GM12878 (cell line): ENCODE measurements at regions not wholly inside any gene's neighbourhood (a gene's known extent, or its start where the extent isn't known, plus 50 kb on each side); places are given as distances from the start of the nearest gene placed in this dataset.

ENCODE experiments used
- ATAC-seq: fragments of 200-7000 bp; cut with Tn5 transposase; 3 replicates; pipeline ENCODE4 v1.9.1; 2020; ENCODE audit warnings: mild to moderate bottlenecking, moderate library complexity
- BruUV-seq: library from RNA; stranded (reverse); fragments of 400-500 nt; replicated peaks from 2 replicates; lab custom pipeline; 2021; lab: Mats Ljungman, UMichigan
- CTCF ChIA-PET: fragments of 300-600 bp; sonication (Branson Sonifier 250); formaldehyde crosslinking; extraction: SDS; loops from one replicate; lab custom pipeline; 2021; ENCODE audit warnings: inconsistent platforms; lab: Yijun Ruan, JAX
- POLR2A ChIA-PET: fragments of 350-600 bp; formaldehyde crosslinking; extraction: SDS; loops from one replicate; lab custom pipeline; 2021; ENCODE audit warnings: inconsistent platforms; lab: Charles Lee
- RAD21 ChIA-PET: fragments of 300-600 bp; sonication (Branson Sonifier 250); formaldehyde crosslinking; loops from one replicate; lab custom pipeline; 2023; ENCODE audit warnings: antibody characterized with exemption; ENCODE audit not compliant: unreplicated experiment; lab: Charles Lee
- SMC1A ChIA-PET: fragments of 300-600 bp; sonication (Branson Sonifier 250); formaldehyde crosslinking; loops from one replicate; lab custom pipeline; 2023; ENCODE audit not compliant: unreplicated experiment, uncharacterized antibody; lab: Charles Lee
- DNase-seq: peaks from one replicate; pipeline ENCODE4 v3.0.0-alpha.2; 2011; ENCODE audit warnings: low read depth, low spot score
- FAIRE-seq: peaks from 3 replicates; lab custom pipeline; 2011; peaks lifted over from hg19 to GRCh38; lab: Jason Lieb, UNC
- H2AFZ ChIP-seq: 2 replicates; pipeline ENCODE4 v1.6.0; 2011; ENCODE audit warnings: low read depth, low read length, control low read depth; ENCODE audit not compliant: control insufficient read depth
- H3K27ac ChIP-seq: 2 replicates; pipeline ENCODE4 v1.5.1; 2011; ENCODE audit warnings: control low read depth; ENCODE audit not compliant: control insufficient read depth, insufficient read depth
- H3K27me3 ChIP-seq, 2 experiments: replicated peaks in 1 of 2; 2 replicates each; pipeline versions ENCODE4 v1.6.0 to v1.6.1; 2011; ENCODE audit warnings: low read length in 1 of 2; ENCODE audit not compliant: control insufficient read depth in 2 of 2, insufficient read depth in 2 of 2
- H3K36me3 ChIP-seq, 2 experiments: 2 replicates each; pipeline ENCODE4 v1.5.1; 2011; ENCODE audit warnings: low read length in 1 of 2; ENCODE audit not compliant: control insufficient read depth in 2 of 2, insufficient read depth in 2 of 2
- H3K4me1 ChIP-seq: 2 replicates; pipeline ENCODE4 v1.6.1; 2011; ENCODE audit warnings: mild to moderate bottlenecking, low read length, moderate library complexity, mixed read lengths; ENCODE audit not compliant: control insufficient read depth, insufficient read depth
- H3K4me2 ChIP-seq: 2 replicates; pipeline ENCODE4 v1.6.0; 2011; ENCODE audit warnings: control low read depth; ENCODE audit not compliant: control insufficient read depth, insufficient read depth
- H3K4me3 ChIP-seq: fragments of 200-600 bp; sonication (generic); 2 replicates; pipeline ENCODE4 v1.5.1; 2016
- H3K79me2 ChIP-seq: 2 replicates; pipeline ENCODE4 v1.6.0; 2011; ENCODE audit warnings: low read length; ENCODE audit not compliant: control insufficient read depth, insufficient read depth
- H3K9ac ChIP-seq: 2 replicates; pipeline ENCODE4 v1.8.0; 2011; ENCODE audit warnings: low read length, control low read depth, mixed read lengths; ENCODE audit not compliant: control insufficient read depth, insufficient read depth
- H3K9me3 ChIP-seq: replicated peaks from 3 replicates; pipeline ENCODE4 v1.5.1; 2011; ENCODE audit warnings: mild to moderate bottlenecking, low read length; ENCODE audit not compliant: control insufficient read depth, insufficient read depth
- H4K20me1 ChIP-seq: 2 replicates; pipeline ENCODE4 v1.6.0; 2011; ENCODE audit not compliant: control insufficient read depth, insufficient read depth
- ATF7 ChIP-seq: fragments of 450-650 bp; IDR thresholded peaks from 2 replicates; pipeline ENCODE4 v1.6.1; 2016; ENCODE audit warnings: low read depth, mild to moderate bottlenecking
- CEBPB ChIP-seq, 2 experiments: fragments of 150-350 bp in 1 of 2; IDR thresholded peaks; 2 replicates each; pipeline ENCODE4 v1.6.1; 2012 to 2014; ENCODE audit warnings: low read depth in 2 of 2, low read length in 2 of 2, borderline replicate concordance in 1 of 2, inconsistent platforms in 1 of 2
- CHD4 ChIP-seq: fragments of 200-600 bp; sonication (generic); IDR thresholded peaks from 2 replicates; pipeline ENCODE4 v1.6.1; 2016; ENCODE audit warnings: mild to moderate bottlenecking
- EP300 ChIP-seq, 2 experiments: fragments of 150-350 bp in 1 of 2; IDR thresholded peaks; 2 replicates each; pipeline ENCODE4 v1.6.1; 2011 to 2012; ENCODE audit warnings: low read depth in 2 of 2, low read length in 2 of 2, borderline replicate concordance in 1 of 2, improper control_type of control experiment in 1 of 2, inconsistent platforms in 1 of 2; ENCODE audit not compliant: control insufficient read depth in 1 of 2
- EZH2 ChIP-seq: IDR thresholded peaks from 2 replicates; pipeline ENCODE4 v1.6.1; 2012; ENCODE audit warnings: low read depth, mild to moderate bottlenecking, control low read depth, inconsistent platforms, low read length, borderline replicate concordance; ENCODE audit not compliant: control insufficient read depth
- MTA2 ChIP-seq: fragments of 450-650 bp; IDR thresholded peaks from 2 replicates; pipeline ENCODE4 v1.6.1; 2016; ENCODE audit warnings: low read depth, mild to moderate bottlenecking, moderate library complexity
- NR2F1 ChIP-seq: fragments of 450-650 bp; conservative IDR thresholded peaks from 2 replicates; pipeline ENCODE4 v1.6.1; 2017; ENCODE audit warnings: mild to moderate bottlenecking
- POLR2AphosphoS5 ChIP-seq: IDR thresholded peaks from 2 replicates; pipeline ENCODE4 v1.6.1; 2011; ENCODE audit warnings: mild to moderate bottlenecking, low read length, inconsistent platforms
- RAD51 ChIP-seq: fragments of 450-650 bp; IDR thresholded peaks from 2 replicates; pipeline ENCODE4 v1.6.1; 2016; ENCODE audit warnings: moderate library complexity, mild to moderate bottlenecking, inconsistent platforms
- SP1 ChIP-seq: IDR thresholded peaks from one replicate; pipeline ENCODE4 v1.6.1; 2011; ENCODE audit warnings: low read depth, low read length
- TAF1 ChIP-seq: IDR thresholded peaks from 2 replicates; pipeline ENCODE4 v1.6.1; 2011; ENCODE audit warnings: mild to moderate bottlenecking, low read depth, low read length, borderline replicate concordance
- TBL1XR1 ChIP-seq: IDR thresholded peaks from 2 replicates; pipeline ENCODE4 v1.6.1; 2012; ENCODE audit warnings: low read depth, low read length, improper control_type of control experiment
- TCF12 ChIP-seq: IDR thresholded peaks from 2 replicates; pipeline ENCODE4 v1.6.1; 2011; ENCODE audit warnings: low read depth, mild to moderate bottlenecking, low read length
- ZNF384 ChIP-seq: IDR thresholded peaks from 2 replicates; pipeline ENCODE4 v1.6.1; 2012; ENCODE audit warnings: low read depth, mild to moderate bottlenecking, low read length, improper control_type of control experiment, borderline replicate concordance
- WGBS: methylation state at CpG from one replicate; pipeline ENCODE4 v1.1.6; 2016; ENCODE audit warnings: low lambda C conversion rate; ENCODE audit not compliant: insufficient replicate concordance, insufficient coverage; ENCODE audit errors: missing lambda C conversion rate; 5-methylcytosine and 5-hydroxymethylcytosine counted together
- in situ Hi-C: fragments of 300-500 bp; cut with MboI; formaldehyde crosslinking; loops from 9 replicates; pipeline ENCODE4 v1.14.3; 2018; ENCODE audit warnings: mixed read lengths
- intact Hi-C: fragments of 100-400 bp; cut with micrococcal nuclease; formaldehyde crosslinking; loops from one replicate; pipeline ENCODE4 v1.14.2; 2022; ENCODE audit not compliant: unreplicated experiment
- TF ChIP-seq, protein P1 (sequence below): fragments of 450-650 bp; IDR thresholded peaks from 2 replicates; pipeline ENCODE4 v1.6.1; 2014; ENCODE audit warnings: mild to moderate bottlenecking

DNA sequence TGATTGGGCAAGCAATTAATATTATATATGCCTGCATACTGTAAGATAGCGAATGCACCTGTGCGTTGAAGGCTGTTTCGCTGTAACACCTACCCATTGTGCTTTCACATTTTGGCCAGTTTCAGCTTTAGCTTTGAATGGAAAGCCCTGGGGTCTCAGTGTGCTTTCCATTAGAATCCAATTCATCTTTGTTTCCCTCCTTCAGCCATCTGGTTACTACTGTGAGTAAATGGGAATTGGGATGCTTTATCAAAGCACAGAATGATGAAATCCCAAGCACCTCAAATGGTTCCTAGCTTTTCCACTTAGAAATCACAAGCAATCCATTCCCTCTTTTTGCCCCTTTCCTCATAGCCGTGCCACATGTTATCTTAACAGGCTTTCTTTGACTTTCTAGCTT lies 127.1 kb downstream of the HDGFL1 start:
- 58% methylated on average over 4 of the region's 4 CpGs for WGBS
- Histone ChIP-seq H3K79me2 (no peaks in the 10 kb centered on the region), H3K9me3 (no peaks in the 10 kb centered on the region), H3K36me3 (no peaks in the 10 kb centered on the region), H2AFZ (no peak overlapping the region), H3K27ac (no peak overlapping the region), H3K4me3 (no peak overlapping the region), H3K4me2 (no peak overlapping the region)
- ATAC-seq (no peak), DNase-seq (no peak)
- in situ Hi-C loops = no loop called here
- SMC1A ChIA-PET = interaction anchor here (0.7 to 1.6 kb wide), 2 partner anchors 41 to 83 kb away, joined by 3 read pairs; no protein-coding TSS in a partner anchor
- no peak for TF ChIP-seq MTA2
- no peak for TF ChIP-seq TBL1XR1
- no peak for TF ChIP-seq EZH2
- TF ChIP-seq ATF7 = no peak
- TF ChIP-seq POLR2AphosphoS5 = no peak
- TF ChIP-seq, protein P1, sequence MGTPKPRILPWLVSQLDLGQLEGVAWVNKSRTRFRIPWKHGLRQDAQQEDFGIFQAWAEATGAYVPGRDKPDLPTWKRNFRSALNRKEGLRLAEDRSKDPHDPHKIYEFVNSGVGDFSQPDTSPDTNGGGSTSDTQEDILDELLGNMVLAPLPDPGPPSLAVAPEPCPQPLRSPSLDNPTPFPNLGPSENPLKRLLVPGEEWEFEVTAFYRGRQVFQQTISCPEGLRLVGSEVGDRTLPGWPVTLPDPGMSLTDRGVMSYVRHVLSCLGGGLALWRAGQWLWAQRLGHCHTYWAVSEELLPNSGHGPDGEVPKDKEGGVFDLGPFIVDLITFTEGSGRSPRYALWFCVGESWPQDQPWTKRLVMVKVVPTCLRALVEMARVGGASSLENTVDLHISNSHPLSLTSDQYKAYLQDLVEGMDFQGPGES = no peak
- TF ChIP-seq EP300 (IDR thresholded peaks at IDR 0.05; ENCODE audit: borderline replicate concordance in 1 of 2, control insufficient read depth in 1 of 2, low read depth in 2 of 2, low read length in 2 of 2) = no peak
- TF ChIP-seq NR2F1 = no peak
- TF ChIP-seq RAD51 = no peak
- TF ChIP-seq CEBPB (IDR thresholded peaks at IDR 0.05; ENCODE audit: borderline replicate concordance in 1 of 2, low read depth in 2 of 2, low read length in 2 of 2) = no peak
- no peak for TF ChIP-seq CHD4
- TF ChIP-seq TCF12 = no peak
- TF ChIP-seq TAF1 = no peak
- TF ChIP-seq SP1 = no peak
- TF ChIP-seq ZNF384 = no peak
- TF ChIP-seq, all 136 proteins: peak for 0
- Histone ChIP-seq H3K4me1 (no peaks in the 10 kb centered on the region), H4K20me1 (no peaks in the 10 kb centered on the region), H3K9ac (no peak overlapping the region), H3K27me3 (0 out of 4 replicates have a peak, but pooled peaks cover 0 to 2% of the 10 kb centered on the region in 2 experiments)
- ChIA-PET POLR2A (no interaction called here), RAD21 (no interaction called here), CTCF (no interaction called here)
- FAIRE-seq = no peak
- intact Hi-C loops = no loop called here
- no TSS peak for BruUV-seq
